Breast epithelium (tissue), 4 donors: ENCODE measurements at regions not wholly inside any gene's neighbourhood (a gene's known extent, or its start where the extent isn't known, plus 50 kb on each side); places are given as distances from the start of the nearest gene placed in this dataset.

Source experiments
- DNase-seq, 2 donors: peaks; one replicate each; pipeline ENCODE4 v3.0.0-alpha.2; 2019; ENCODE audit warnings: low spot score in 2 of 2
- H3K27ac ChIP-seq, 2 donors: fragments of 200-600 bp; sonication (generic) in 1 of 2; one replicate each; pipeline ENCODE4 v1.5.1; 2016 to 2019; ENCODE audit warnings: mild to moderate bottlenecking in 1 of 2
- H3K27me3 ChIP-seq, 2 donors: fragments of 200-600 bp; sonication (generic) in 1 of 2; one replicate each; pipeline versions ENCODE4 v1.5.1 to v1.6.0; 2017 to 2019; ENCODE audit warnings: control low read depth in 1 of 2, mild to moderate bottlenecking in 1 of 2
- H3K36me3 ChIP-seq: fragments of 200-600 bp; one replicate; pipeline ENCODE4 v1.5.1; 2019
- H3K4me1 ChIP-seq, 2 donors: fragments of 200-600 bp; sonication (generic); one replicate each; pipeline ENCODE4 v1.5.1; 2016 to 2019; ENCODE audit warnings: control low read depth in 1 of 2
- H3K4me3 ChIP-seq, 3 donors: fragments of 200-600 bp; sonication (generic); 1 replicate in 2 of 3; 2 replicates in 1 of 3; pipeline ENCODE4 v1.5.1; 2016 to 2019; ENCODE audit warnings: mild to moderate bottlenecking in 3 of 3, moderate library complexity in 2 of 3
- H3K9me3 ChIP-seq, 2 donors: fragments of 200-600 bp; sonication (generic) in 1 of 2; one replicate each; pipeline ENCODE4 v1.5.1; 2016 to 2019; ENCODE audit warnings: control low read depth in 1 of 2
- CTCF ChIP-seq, 3 donors: fragments of 450-650 bp; IDR thresholded peaks; one replicate each; pipeline ENCODE4 v1.5.1; 2016 to 2017; ENCODE audit warnings: antibody characterized with exemption in 3 of 3, mild to moderate bottlenecking in 3 of 3, moderate library complexity in 3 of 3
- POLR2A ChIP-seq: fragments of 450-650 bp; IDR thresholded peaks from one replicate; pipeline ENCODE4 v1.6.1; 2016; ENCODE audit warnings: antibody characterized with exemption, mild to moderate bottlenecking, moderate library complexity
- POLR2AphosphoS5 ChIP-seq, 3 donors: sonication (generic); formaldehyde crosslinking; IDR thresholded peaks; one replicate each; pipeline ENCODE4 v1.6.1; 2017; ENCODE audit warnings: antibody characterized with exemption in 3 of 3
- intact Hi-C: fragments of 100-400 bp; cut with DNase I; formaldehyde crosslinking; loops from one replicate; pipeline ENCODE4 v1.15.1; 2023; ENCODE audit warnings: low total_unique reads

DNA sequence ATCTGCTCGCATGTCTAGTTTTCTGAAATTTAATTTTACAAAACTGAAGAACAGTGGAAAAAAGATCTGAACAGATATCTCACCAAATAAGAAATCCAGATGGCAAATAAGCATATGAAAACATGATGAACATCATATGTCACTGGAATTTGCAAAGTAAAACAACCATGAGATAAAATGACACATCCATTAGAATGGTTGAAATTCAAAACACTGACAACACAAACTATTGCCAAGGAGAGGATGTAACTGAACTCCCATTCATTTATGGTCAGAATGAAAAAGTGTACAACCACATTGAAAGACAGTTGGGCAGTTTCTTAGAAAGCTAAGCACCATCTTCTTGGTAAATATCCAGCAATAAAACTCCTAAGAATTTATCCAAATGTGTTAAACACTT, 312.7 kb upstream of the NCAM2 start:
- Histone ChIP-seq H3K27ac (no peak overlapping the region), H3K4me1 (no peaks in the 10 kb centered on the region), H3K36me3 (no peaks in the 10 kb centered on the region), H3K9me3 (peaks cover 0 to 6% of the 10 kb centered on the region in 2 donors), H3K27me3 (no peaks in the 10 kb centered on the region), H3K4me3 (no peak overlapping the region)
- DNase-seq: no peak
- TF ChIP-seq POLR2AphosphoS5 (IDR thresholded peaks at IDR 0.05) (no peak), CTCF (IDR thresholded peaks at IDR 0.05) (no peak), POLR2A (no peak)
- intact Hi-C loops: no loop called here

- Histone ChIP-seq H3K4me1 (no peaks in the 10 kb centered on the region), H3K9me3 (no peaks in the 10 kb centered on the region), H3K36me3 (no peaks in the 10 kb centered on the region), H3K4me3 (no peak overlapping the region), H3K27ac (no peak overlapping the region), H3K27me3 (no peaks in the 10 kb centered on the region)
- intact Hi-C loops: no loop called here
- no peak for DNase-seq
- TF ChIP-seq POLR2AphosphoS5 (IDR thresholded peaks at IDR 0.05) (no peak), POLR2A (no peak), CTCF (IDR thresholded peaks at IDR 0.05) (no peak)
Measured at GRCh38 chr21:20698585-20698984, 299.6 kb upstream of the NCAM2 start.

DNA sequence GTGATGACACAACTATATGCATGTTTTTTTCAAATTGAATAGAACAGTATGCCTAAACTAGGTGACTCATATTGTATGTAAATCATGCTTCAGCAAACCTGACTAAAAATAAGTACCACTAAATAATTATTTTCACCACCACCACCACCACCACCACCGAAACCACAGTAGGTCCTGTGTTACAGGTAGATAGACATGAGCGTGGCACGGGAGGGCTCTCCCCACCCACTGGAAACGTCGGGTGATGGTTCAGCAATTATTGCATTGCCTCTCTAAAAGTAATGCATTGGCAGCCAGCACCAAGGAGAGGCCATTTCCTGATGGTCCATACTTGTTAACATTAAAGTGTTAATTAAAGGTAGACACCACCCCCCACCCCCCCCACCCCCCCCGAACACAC, 297.0 kb upstream of the NCAM2 start:
- TF ChIP-seq POLR2AphosphoS5 (IDR thresholded peaks at IDR 0.05) (no peak), CTCF (IDR thresholded peaks at IDR 0.05) (no peak), POLR2A (no peak)
- H3K4me1 ChIP-seq: no peaks in the 10 kb centered on the region
- intact Hi-C loops: no loop called here
- no peak overlapping the region for H3K27ac ChIP-seq
- H3K4me3 ChIP-seq: no peak overlapping the region
- no peaks in the 10 kb centered on the region for H3K36me3 ChIP-seq
- H3K9me3 ChIP-seq: no peaks in the 10 kb centered on the region
- H3K27me3 ChIP-seq: no peaks in the 10 kb centered on the region
- DNase-seq: no peak

GRCh38 chr21:20703112-20703767, 295.0 kb upstream of the NCAM2 start:
- Histone ChIP-seq H3K27ac (no peak overlapping the region), H3K36me3 (no peaks in the 10 kb centered on the region), H3K4me3 (no peak overlapping the region), H3K4me1 (no peaks in the 10 kb centered on the region), H3K9me3 (no peaks in the 10 kb centered on the region), H3K27me3 (no peaks in the 10 kb centered on the region)
- intact Hi-C loops: no loop called here
- no peak for DNase-seq
- TF ChIP-seq CTCF (IDR thresholded peaks at IDR 0.05) (no peak), POLR2AphosphoS5 (IDR thresholded peaks at IDR 0.05) (no peak), POLR2A (no peak)

DNA sequence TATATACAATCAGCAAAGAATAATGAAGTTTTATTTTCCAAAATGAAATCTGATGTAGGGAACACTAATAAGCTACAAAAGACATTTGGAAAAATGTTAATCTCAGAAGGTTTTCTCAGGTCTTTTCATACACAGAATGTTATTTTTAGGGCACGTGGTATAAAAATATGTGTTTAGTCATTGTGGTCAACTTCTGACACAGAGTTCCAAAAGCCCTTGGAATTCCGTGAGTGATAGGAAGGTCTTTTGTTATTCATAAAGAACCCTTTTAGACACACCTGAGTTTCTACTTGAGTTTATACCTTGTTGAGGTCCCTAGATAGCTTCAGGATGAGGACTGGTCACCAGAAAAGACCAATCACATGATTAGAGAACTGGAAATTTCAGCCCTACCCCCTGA, 277.6 kb upstream of the NCAM2 start:
- intact Hi-C loops: no loop called here
- Histone ChIP-seq H3K36me3 (no peaks in the 10 kb centered on the region), H3K4me3 (no peak overlapping the region), H3K27me3 (no peaks in the 10 kb centered on the region), H3K27ac (no peak overlapping the region), H3K9me3 (no peaks in the 10 kb centered on the region), H3K4me1 (no peaks in the 10 kb centered on the region)
- no peak for DNase-seq
- TF ChIP-seq CTCF (IDR thresholded peaks at IDR 0.05) (no peak), POLR2AphosphoS5 (IDR thresholded peaks at IDR 0.05) (no peak), POLR2A (no peak)
